NCI-H446 treated with DMSO at 0.1 percent for 48 hours (cell line): ENCODE measurements at regions not wholly inside any gene's neighbourhood (a gene's known extent, or its start where the extent isn't known, plus 50 kb on each side); places are given as distances from the start of the nearest gene placed in this dataset.

ENCODE experiments used
- DNase-seq: peaks from one replicate; lab custom pipeline; 2025; lab: John Stamatoyannopoulos, UW

DNA sequence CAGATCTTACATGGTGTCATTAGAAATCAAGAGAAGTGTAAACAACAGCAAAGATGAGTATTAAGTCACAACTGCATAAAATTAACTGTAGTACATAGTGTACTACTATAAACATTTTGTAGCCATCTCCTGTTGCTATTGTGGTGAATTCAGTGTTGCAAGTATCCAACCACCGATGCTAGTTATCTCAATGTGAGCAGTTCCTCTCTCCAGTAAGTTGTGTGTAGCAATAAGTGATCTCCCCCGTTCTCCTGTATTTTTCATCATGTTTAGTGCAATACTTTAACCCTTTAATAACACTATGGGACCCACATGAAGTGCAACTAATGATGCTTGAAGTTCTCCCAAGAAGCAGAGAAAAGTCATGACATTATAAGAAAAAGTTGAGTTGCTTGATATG lies 264.7 kb upstream of the KCNH8 start:
- DNase-seq: no peak

DNA sequence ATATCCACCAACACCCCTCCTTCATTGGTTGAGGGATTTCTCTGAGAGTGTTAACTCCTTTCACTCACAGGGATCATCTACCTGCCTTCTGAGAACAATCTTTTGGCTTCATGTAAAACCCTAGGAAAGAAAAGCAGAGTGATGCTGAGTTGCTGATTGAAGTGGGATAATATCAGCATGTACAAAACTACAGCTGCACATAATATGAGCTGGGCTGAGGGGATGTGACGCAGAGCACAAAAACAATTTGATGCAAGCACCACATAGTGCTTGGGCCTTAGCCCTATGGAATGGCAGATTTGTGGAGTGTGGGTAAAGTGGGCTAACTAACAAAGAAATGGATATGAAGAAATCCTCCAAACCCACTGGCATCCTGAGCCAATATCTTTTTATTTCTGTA lies 267.6 kb upstream of the KCNH8 start:
- DNase-seq: no peak

DNA sequence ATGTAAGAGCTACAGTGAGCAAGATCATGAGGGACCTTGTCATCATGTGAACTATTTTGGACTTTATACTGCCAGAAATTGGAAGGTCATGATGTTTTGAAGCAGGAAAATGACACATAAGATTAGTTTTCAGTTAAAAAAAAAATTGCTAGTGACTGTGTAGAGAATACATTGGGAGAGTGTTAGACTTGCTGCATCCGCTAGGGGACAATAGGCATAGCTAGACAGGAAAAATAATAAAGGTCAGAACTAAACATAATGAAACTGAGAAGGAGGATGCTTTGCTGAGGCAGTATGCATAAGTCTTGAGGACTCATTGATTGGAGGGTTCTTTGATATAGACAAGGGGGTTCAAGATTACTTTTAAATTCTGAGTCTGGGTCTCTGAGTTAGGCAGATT lies 275.8 kb upstream of the KCNH8 start:
- no peak for DNase-seq

DNA sequence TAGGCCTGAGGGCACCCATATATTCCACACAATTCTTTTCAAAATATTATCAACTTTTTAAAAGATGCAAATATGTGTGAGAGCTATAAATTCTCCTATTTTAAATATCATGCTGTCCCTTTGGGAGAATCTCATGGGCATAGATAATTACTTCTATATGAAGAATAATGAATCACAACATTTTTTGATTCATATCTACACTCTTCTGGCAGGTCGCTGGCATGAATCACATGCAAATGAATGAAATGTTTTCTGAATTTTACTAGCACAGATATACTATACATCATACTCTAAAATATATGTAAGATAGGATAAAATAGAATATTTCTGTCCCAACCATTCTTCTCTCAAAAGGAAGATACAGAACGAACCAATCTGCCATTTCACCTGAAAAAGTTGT lies 277.7 kb upstream of the KCNH8 start:
- no peak for DNase-seq

DNA sequence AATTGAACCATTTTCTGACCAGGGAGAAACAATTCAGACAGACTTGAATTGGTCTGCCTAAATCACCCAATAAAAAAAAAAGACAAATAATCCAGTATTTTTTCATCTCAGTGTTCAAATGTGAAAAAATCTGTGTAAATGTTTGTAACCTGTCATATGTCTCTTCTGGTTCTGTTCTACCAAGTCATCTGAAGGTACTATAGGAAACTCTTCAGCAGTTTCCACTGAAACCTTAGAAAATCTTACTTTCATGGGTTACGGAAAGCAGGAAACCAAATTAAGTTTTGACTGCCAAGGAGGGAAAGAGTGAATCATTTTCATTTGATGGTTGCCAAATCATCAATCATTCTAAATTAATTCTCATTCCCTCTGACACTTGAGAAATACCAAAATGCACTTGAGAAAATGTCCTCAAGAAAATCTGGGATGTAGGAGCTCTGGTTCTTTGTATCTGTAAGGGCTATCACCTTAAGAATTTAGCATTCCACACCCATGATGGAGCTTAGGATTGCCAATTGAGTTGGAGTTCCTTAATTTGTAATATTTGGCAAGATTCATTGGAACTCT lies 278.2 kb upstream of the KCNH8 start:
- DNase-seq: no peak

DNA sequence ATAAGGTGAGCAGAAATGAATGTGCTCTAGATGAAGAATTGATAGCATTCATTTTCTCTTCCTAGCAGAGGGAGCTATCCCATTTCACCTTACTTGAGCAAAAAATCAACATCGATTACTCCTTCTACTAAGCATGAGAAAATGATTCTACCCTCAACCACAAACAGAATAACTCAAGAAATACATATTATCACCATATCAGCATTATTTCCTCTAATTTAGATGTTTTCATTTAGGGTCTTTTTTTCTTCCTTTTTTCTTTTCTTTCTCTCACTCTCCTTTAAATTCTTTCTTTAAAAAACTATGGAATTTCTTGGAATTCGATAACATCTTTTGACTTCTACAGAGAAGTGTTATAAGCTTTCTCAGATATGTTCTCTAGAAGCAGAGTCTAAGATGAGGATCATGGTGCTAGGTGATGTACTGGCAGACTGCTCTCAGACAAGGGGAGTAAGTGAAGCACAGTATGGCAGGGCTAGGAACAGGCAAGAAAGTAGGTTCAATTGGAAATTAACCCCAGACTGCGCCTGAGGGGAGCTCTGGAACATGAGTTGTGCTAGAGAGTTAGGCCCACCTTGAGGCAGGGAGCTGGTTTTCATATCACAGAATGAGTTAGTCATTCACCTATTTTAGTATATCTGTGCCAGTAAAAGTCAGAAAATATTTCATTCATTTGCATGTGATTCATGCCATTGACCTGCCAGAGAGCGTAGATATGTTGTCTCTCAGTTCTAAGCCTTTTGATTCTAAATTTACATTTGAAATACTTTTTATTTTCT lies 279.2 kb upstream of the KCNH8 start:
- DNase-seq: no peak

DNA sequence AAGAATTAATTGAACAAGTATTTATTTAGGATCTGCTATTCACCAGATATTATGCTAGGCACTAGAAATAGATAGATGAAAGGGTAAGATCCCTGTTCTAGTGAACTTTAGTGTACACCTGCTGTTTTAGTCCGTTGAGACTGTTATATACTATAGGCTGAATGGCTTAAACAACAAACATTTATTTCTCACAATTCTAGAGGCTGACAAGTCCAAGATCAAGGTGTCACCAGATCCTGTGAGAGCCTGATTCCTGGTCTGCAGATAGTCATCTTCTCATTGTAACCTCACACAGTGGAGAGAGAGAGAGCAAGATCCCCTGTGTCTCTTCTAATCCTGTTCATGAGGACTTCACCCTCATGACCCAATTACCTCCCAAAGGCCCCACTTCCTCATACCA lies 281.4 kb upstream of the KCNH8 start:
- DNase-seq: no peak

DNA sequence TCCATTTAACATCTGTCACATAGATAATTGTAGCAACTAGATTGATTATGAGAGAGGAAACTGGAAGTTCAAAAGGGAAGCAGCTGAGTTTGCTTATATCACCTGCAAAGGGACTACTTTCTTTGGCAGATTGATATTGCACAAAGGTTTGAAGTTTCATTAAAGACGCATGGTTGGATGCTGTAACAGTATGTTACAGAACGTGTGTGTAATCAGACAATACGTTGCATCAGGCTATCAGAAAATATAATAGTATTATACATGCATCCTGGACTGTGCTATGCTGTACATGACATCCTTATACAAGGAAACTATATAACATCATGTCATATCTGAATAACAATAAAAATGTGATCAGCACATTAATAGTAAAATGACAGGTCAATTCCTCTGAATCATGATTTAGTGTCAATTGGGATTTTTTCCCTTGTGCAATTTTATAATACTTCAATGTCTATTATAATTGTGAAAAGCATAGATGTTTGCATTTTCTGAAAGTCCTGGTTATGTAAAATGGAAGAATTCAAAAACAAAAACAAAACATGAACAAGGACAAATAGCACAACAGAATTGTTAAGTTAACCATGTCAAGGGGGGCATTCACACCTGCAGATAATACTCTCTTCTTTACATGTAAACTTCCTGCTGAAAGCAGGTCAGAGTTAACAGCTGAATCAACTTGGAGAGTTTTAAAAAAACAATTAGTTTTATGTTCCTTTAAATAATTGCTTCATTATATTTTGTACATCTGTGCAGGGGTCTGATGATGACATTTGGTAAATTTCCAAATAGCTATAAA lies 283.2 kb upstream of the KCNH8 start:
- no peak for DNase-seq

DNA sequence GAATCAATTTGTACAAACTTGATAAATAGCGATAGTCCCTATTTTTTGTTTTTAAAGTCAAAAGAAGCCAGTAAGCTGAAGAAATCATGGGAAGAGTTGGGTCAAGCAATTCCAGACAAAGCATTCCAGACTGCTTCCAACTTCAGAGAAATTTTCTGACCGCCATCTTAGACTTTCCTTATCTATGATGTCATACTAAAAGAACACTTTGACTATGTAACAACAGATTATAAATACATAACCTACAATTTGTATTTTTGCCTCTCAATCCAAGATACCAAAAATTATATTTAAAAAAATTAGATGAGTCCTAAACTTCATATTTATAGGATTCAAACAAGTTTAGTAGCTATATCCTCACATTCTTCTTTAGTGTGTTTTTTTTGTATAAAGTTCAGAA lies 286.2 kb upstream of the KCNH8 start:
- DNase-seq: no peak

DNA sequence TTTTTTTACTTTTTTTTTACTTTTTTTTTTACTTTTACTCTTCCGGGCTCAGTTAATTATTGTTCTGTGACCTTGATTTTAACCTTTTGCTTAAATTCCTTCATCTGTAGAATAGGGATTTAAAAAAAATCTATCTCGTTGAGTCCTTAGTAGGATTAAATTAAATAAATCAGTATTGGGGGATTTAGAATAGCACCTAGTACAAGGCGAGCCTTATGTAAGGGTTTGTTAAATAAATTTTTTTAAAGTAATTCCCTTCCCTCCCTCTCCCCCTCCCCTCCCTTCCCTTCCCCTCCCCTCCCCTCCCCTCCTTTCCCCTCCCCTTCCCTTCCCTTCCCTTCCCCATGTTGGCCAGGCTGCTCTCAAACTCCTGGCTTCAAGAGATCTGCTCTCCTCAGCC lies 287.2 kb upstream of the KCNH8 start:
- DNase-seq: no peak

DNA sequence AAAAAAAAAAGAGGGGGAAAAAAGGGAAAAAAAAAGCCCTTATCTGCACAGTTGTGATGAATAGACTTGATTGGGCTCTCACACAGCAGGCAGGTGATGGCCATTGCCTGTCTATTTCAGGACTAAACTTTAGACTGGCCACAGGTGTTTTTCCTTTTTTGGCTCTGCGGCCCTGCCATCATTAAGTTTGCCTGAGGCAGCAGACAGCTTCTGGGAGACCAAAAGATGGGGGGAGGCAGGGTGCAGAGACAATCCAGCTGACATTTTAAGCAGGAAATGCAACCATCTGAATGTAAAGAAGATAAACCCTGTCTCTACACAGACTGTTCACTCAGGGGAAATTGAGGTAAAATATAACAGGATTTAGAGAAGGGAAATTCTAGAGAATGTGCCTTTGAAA lies 295.0 kb upstream of the KCNH8 start:
- no peak for DNase-seq

DNA sequence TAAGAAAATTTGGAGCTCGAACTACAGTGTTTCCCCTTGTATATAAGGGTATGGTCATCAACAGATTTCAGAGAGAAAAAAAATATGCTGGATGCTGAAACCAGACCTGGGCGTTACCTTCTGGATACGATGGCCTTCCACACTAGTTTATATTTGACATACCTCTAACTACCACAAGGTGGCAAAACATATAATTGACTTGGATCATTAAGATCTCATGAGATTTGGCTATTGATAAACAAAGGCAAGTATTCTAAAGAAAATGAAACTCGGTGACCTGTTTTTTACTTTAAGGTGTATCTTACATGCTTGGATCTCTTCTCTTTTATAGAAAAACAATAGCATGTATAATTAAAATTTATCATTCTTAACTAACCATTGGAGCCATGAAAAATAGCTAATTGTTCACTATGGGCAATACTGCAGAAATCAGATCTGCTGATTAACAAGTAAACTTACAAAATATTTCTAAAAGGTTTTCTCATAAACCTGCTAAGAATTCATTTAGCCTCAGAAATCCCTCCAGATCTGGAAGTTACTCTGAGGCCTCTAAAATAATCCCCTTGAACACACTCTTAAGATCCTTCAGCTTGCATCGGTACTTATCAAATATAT lies 300.6 kb upstream of the KCNH8 start:
- DNase-seq: no peak

DNA sequence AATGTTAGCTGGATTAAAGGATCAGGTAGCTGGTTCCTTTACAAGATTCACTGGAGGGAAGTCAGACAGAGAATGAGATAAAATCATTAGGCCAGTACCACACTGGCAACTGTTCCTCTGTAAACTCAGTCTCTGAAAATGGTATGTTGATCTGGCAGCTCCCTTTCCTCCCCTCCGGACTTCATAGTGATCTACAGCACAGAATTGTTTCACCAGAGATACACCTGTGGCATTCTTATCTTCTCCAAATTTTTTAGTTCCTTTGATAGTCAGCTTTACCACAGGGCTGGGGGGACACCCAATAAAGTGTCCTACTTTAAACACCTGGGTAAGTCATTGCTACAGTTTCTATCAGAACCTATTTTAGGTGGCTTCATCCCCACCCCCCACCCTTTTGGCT lies 304.3 kb upstream of the KCNH8 start:
- DNase-seq: no peak

DNA sequence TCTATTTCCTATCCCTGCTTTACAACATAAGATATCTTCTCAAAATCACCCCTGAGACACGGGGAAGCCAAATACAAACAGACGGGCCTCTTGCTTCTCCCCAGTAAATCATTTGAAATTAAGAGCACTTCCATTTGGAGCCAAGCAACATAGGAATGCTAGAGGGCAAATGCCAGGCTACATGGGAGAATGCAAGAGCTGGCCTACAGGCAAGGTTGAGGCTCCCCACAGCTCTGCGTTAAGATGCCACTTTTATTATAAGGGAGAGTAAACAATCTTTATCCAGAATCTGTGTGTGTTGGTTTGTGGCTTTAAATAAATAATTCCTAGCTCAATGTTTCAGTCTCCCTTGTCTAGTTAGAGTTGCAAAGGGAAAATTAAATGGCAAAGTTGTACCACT lies 305.1 kb upstream of the KCNH8 start:
- no peak for DNase-seq

DNA sequence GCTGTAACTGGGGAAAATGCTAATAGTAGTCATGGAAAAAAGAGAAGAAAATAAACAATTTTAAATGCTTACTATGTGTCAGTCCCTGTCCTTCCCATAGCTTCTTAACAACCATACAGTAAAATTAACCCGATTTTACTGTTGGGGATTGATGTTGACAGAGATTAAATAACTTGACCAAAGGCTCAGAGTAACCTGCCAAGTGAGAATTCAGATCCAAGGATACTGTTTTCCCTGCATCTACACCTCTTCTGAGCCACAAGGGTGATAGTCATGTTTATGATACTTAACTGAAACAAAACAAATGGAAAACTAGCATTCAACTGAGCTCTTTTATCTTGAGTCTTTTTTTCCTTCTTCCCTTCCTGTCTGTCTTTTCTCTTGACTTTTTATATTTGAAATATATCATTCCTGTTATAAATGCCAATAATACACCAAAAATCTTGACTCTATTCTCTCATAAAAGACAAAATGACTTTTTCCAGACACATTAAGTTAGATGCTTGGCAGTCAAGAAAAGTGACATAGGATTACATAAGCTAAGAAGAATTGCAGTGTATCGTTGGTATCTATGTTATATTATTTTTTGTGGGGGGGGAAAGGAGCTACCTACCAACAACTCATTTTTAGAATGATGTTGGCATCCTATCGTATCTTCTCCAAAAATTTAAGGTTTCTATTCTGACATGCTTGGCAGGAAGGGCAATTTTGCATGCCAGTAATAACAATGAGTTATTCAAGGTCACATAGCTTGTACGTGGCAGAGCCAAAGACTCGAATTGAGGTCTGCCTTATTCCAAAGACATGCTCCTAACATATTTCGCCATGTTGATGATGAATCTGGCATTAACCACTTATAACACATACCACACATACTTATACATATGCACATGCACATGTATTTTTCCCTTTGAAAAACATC lies 306.6 kb upstream of the KCNH8 start:
- DNase-seq: no peak

DNA sequence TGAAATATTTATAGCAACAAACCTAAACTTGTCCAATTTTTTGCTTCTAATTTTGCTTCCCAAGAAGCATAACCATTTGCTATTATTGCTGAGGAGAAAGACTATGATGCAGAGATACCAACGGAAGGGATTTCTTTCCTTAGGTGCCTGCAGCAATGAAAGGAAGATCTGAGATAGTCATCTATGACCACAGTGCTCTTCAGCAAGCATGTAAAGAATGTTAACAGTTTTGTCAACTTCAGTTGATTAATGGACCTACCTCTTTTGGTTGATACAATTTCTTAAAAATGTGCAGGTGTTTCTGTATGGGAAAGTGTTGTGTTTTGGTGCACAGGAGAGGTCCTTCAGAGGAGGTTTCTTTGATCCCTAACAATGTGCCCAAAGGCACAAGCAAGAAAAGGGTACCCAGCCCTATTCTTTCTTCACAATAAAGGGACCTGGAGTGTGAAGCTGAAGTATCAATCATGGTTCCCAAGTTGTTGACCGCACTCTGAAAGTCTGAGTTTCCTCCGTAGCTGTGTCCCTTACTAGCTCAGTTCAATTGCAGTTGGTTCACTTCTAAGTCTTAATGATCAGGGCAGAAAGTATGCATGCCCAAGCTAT lies 307.7 kb upstream of the KCNH8 start:
- no peak for DNase-seq

DNA sequence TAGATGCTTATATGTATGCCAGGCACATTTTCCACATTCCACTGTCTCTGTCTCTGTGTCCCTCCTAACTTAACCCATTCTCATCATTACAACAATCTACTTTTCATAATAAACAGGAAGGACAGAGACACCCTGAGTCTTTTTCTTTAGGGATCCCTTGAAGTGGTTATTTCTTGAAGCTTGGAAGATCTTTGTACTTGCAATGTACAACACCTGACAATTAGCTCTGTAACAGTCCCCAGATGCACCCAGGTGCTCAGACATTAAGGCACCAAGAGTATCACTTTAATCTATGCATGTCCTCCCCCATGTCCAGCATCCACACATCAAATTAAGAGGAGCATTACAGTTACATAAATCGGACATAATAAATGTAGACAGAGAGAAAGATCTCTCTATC lies 309.6 kb upstream of the KCNH8 start:
- DNase-seq: no peak

DNA sequence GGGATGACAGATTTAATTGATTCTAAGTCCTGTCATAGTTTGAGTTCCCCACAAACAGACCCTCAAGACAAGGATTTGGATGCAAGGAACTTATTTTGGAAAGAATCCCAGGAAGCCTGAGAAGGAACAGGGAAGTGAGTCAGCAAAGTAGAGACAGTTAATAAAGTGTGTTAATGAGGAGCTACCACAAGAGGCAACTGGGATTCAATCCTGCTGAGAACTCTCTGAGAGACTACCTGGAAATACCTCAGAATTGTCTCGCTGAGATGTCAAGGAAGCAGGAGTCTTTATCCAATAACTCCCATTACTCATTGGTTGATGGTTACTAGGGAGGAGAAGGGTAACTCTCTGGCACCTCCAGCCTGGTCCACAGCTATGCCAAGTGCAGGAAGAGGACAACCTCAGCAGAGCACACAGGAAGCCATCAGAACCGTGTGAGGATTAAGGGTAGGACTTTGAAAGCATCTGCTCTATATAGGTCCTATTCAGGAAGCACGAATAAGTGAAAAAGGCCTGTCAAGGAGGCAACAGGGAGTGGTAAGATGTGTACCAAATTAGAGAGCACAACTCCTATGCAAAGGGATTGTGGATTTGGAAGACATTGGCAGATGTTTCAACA lies 311.1 kb upstream of the KCNH8 start:
- DNase-seq: no peak

DNA sequence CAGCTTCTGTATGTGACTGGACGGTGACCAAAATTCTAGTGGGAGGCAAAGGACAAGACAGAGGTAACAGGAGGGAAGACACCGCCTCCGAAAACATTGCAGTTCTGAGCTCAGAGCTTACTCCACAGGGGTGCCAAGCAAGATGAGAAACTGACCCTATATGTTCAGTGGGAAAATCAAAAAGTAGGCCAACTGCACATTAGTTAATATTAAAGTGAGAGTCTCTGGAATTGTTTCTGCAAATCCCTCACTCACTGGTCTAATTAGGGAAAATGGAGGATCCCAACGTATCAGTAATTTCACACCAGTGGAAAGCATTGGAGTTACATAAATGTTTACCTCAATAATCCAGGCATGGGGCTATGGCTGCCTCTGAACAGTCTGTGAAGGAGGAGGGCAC lies 313.3 kb upstream of the KCNH8 start:
- no peak for DNase-seq

DNA sequence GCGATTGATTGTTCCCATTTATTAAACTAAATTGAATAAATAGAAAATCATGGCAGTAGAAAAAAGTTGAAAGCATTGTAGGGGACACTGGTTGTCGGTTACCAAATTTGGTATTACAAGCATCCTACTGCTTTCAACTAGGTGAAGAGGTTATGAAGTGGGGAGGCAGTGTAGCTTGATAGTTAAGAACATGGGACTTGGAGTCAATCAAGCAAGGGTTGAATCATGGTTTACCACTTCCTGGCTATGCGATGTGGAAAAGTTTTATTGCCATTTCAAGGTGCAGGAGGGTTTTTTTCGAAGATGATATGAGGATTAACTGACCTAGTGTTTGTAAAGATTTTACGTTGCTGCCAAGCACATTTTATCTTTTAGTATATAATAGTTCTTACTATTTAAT lies 318.2 kb upstream of the KCNH8 start:
- DNase-seq: no peak

DNA sequence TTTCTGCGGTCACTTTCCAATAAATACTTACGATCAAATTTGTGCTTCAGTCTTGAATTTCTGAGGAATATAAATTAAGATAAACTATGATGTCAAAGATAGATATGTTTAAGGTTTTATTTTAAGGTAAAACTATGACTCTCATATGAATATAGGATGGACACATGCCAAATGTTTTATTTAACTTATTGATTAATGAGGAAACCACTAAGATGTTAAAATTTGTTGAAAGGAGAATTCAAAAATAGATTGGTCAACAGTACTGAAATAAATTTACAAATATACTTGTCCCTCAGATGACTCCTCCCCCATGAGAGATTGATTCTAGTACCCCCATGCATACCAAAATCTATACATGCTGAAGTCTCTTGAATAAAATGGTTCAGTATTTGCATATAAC lies 319.7 kb upstream of the KCNH8 start:
- DNase-seq: no peak
